T-helper 1 cell treated with Interleukin-12 subunit alpha and Interleukin-12 subunit beta and Interleukin-4 antibody, amounts not matched to agents 30 μg/mL and 1 μg/mL, for 36 hours (primary cell): ENCODE measurements at regions not wholly inside any gene's neighbourhood (a gene's known extent, or its start where the extent isn't known, plus 50 kb on each side); places are given as distances from the start of the nearest gene placed in this dataset.

ENCODE experiments used
- H3K27ac Mint-ChIP-seq: one replicate; pipeline ENCODE4 v1.8.0; 2021; ENCODE audit warnings: mild to moderate bottlenecking, mixed read lengths
- H3K27me3 Mint-ChIP-seq: one replicate; pipeline ENCODE4 v1.8.0; 2021; ENCODE audit warnings: low read depth, mixed read lengths
- H3K36me3 Mint-ChIP-seq: one replicate; pipeline ENCODE4 v1.8.0; 2021; ENCODE audit warnings: low read depth, mixed read lengths
- H3K4me1 Mint-ChIP-seq: one replicate; pipeline ENCODE4 v1.8.0; 2021; ENCODE audit warnings: low read depth, mixed read lengths
- H3K4me3 Mint-ChIP-seq: one replicate; pipeline ENCODE4 v1.8.0; 2021; ENCODE audit warnings: mild to moderate bottlenecking, moderate library complexity, mixed read lengths
- H3K9me3 Mint-ChIP-seq: one replicate; pipeline ENCODE4 v1.8.0; 2021; ENCODE audit warnings: mixed read lengths

- no peak overlapping the region for H3K4me3 Mint-ChIP-seq
- no peaks in the 10 kb centered on the region for H3K27me3 Mint-ChIP-seq
- peak overlapping the region; percentile 66 for H3K27ac Mint-ChIP-seq
- H3K4me1 Mint-ChIP-seq, result peaks cover 49% of the 10 kb centered on the region
- H3K36me3 Mint-ChIP-seq, result peaks cover 5% of the 10 kb centered on the region
- peaks cover 9% of the 10 kb centered on the region for H3K9me3 Mint-ChIP-seq
These were observed 464.1 kb upstream of the CBLB start for GRCh38 chr3:106332884-106333283.

DNA sequence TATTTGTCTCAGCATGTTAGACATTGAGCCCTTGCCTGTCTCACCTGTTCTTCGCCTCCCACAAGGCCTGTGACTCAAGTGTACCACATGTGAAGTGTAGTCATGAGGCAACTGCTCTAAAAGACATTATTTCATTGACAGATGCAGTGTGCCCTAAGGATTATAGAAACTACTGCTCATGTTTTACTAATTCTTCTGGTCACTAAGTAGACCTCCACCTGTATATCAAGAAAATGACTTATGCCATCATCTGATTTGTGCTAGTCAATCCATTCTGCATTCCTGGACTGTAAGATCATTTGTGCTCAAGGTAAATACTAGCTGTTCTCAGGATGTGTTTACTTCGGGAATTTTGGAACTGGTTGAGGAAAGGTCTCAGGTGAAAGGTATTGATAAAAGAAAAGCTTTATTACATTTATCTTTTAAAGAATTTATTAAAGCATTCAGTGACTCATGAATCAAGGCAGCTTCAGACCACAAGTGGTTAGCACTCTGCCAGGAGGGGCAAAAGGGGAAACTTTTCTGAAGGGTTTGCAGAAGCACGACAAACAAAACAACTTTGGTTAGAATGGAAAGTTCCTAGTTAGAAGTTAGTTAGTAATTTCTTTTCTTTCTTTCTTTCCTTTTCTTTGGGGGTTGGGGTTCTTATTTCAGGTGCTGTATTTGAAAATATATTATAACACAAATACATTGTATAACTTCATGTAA lies 465.3 kb upstream of the CBLB start:
- H3K4me1 Mint-ChIP-seq, result peaks cover 59% of the 10 kb centered on the region
- H3K9me3 Mint-ChIP-seq, result peaks cover 12% of the 10 kb centered on the region
- no peaks in the 10 kb centered on the region for H3K27me3 Mint-ChIP-seq
- peak overlapping the region; percentile 71 for H3K4me3 Mint-ChIP-seq
- H3K27ac Mint-ChIP-seq, result peak overlapping the region; percentile 84
- peaks cover 5% of the 10 kb centered on the region for H3K36me3 Mint-ChIP-seq

DNA sequence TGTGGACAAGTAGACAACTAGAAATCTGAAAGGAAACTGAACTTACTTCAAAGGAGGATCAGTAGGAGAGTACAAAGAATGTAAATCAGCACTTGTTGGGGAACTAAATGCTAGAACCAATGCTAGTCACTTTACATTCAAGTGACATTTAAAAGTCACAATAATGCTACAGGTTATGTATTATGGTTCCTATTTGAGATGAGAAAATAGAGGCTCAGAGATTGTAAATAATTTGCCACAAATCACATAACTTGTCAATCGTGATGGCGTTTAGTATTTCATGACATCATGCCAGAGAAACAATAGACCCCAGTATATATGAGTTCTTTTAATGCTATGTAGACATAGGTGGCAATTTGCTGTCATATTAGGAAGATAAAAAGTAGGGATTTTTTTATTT lies 467.8 kb upstream of the CBLB start:
- peak overlapping the region; percentile 59 for H3K27ac Mint-ChIP-seq
- peaks cover 12% of the 10 kb centered on the region for H3K9me3 Mint-ChIP-seq
- no peak overlapping the region for H3K4me3 Mint-ChIP-seq
- H3K36me3 Mint-ChIP-seq, result peaks cover 5% of the 10 kb centered on the region
- H3K27me3 Mint-ChIP-seq, result no peaks in the 10 kb centered on the region
- peaks cover 55% of the 10 kb centered on the region for H3K4me1 Mint-ChIP-seq

- peaks cover 50% of the 10 kb centered on the region for H3K4me1 Mint-ChIP-seq
- H3K4me3 Mint-ChIP-seq, result no peak overlapping the region
- peaks cover 12% of the 10 kb centered on the region for H3K9me3 Mint-ChIP-seq
- peaks cover 5% of the 10 kb centered on the region for H3K36me3 Mint-ChIP-seq
- H3K27me3 Mint-ChIP-seq, result no peaks in the 10 kb centered on the region
- H3K27ac Mint-ChIP-seq, result no peak overlapping the region
These were observed 468.3 kb upstream of the CBLB start for GRCh38 chr3:106337116-106337515.

DNA sequence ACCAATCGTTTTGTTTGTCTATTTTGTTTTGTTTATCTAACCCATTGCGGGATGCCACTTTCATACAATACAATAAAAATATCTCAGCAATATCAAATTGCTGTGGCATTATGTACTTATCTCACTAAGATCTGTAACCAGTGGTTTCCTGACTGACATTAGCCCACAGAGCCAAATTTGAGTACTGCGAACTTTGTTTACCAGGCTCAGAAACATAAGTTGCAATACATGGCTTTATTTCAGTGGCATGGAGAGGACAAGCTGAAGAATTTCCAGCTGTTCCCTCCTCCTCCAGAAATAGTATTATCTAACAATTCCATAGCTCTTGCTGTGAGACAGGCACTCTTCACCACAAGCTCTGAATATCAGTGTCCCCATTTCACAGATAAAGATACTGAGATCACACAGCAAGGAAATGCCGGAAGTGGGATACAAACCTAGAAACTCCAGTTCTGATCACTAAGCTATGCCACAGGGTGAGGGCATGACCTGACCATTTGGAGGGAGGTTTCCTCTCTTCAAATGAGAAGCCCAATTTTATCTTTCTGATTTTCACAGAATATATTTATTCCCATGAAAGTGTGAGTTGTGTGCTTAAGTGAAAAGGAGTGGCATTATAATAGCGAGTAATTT lies 469.9 kb upstream of the CBLB start:
- no peak overlapping the region for H3K4me3 Mint-ChIP-seq
- peak overlapping the region; percentile 18 for H3K27ac Mint-ChIP-seq
- H3K4me1 Mint-ChIP-seq, result peaks cover 38% of the 10 kb centered on the region

GRCh38 chr3:106339551-106339950 lies 470.7 kb upstream of the CBLB start:
- Mint-ChIP-seq H3K27ac (no peak overlapping the region), H3K27me3 (no peaks in the 10 kb centered on the region), H3K4me1 (peaks cover 31% of the 10 kb centered on the region), H3K4me3 (no peak overlapping the region), H3K9me3 (peaks cover 12% of the 10 kb centered on the region), H3K36me3 (peaks cover 5% of the 10 kb centered on the region)

More for the DNA sequence above, 469.9 kb upstream of the CBLB start:
- Mint-ChIP-seq H3K27me3 (no peaks in the 10 kb centered on the region), H3K36me3 (peaks cover 5% of the 10 kb centered on the region), H3K9me3 (peaks cover 12% of the 10 kb centered on the region)

DNA sequence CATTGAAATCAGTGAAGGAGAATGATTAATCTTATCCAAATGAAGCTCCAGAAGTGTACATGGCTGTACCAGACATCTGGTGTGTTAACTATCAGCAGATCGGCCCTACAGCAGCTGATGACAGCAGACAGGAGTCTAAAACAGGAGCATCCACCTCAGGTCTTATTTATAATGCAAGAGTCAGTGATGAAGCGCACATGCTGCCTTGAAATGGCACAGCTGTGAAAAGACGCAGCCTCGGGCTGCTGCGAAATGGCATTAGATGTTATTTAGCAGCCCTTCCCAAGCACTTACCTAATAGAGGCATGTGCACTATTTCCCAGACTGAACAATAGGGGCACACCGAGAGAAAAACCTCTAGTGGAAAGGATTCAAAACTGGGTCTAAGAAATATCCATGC lies 472.3 kb upstream of the CBLB start:
- Mint-ChIP-seq H3K27me3 (no peaks in the 10 kb centered on the region), H3K27ac (no peak overlapping the region), H3K4me3 (no peak overlapping the region), H3K9me3 (peaks cover 12% of the 10 kb centered on the region), H3K4me1 (peaks cover 21% of the 10 kb centered on the region), H3K36me3 (peaks cover 5% of the 10 kb centered on the region)

GRCh38 chr3:106341586-106342162 lies 472.9 kb upstream of the CBLB start:
- Mint-ChIP-seq H3K36me3 (peaks cover 2% of the 10 kb centered on the region), H3K27me3 (no peaks in the 10 kb centered on the region), H3K9me3 (peaks cover 11% of the 10 kb centered on the region), H3K4me1 (peaks cover 16% of the 10 kb centered on the region), H3K4me3 (no peak overlapping the region), H3K27ac (no peak overlapping the region)

GRCh38 chr3:106342386-106342785 lies 473.6 kb upstream of the CBLB start:
- H3K4me1 Mint-ChIP-seq, result peaks cover 13% of the 10 kb centered on the region
- H3K27ac Mint-ChIP-seq, result no peak overlapping the region
- no peaks in the 10 kb centered on the region for H3K27me3 Mint-ChIP-seq
- H3K36me3 Mint-ChIP-seq, result peaks cover 2% of the 10 kb centered on the region
- peaks cover 10% of the 10 kb centered on the region for H3K9me3 Mint-ChIP-seq
- H3K4me3 Mint-ChIP-seq, result no peak overlapping the region

DNA sequence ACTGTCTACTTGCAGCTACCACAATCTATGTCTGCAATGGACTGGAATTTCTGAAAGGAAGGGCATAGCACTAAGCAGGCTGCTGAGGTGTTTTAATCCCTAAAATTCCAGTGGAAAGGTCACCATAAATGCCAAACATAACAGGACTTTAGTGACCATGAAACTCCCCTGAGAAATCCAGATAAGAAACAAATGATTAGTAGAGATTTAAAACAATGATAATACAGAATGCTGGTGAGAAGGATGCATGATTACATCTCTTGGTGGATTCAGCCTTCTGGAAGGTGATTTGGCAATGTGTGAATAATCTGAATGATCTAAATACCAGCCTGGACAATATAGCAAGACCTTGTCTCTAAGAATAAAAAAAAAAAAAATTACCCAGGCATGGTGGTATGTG lies 475.0 kb upstream of the CBLB start:
- H3K9me3 Mint-ChIP-seq, result peaks cover 4% of the 10 kb centered on the region
- no peak overlapping the region for H3K4me3 Mint-ChIP-seq
- no peaks in the 10 kb centered on the region for H3K27me3 Mint-ChIP-seq
- H3K27ac Mint-ChIP-seq, result no peak overlapping the region
- H3K4me1 Mint-ChIP-seq, result peaks cover 2% of the 10 kb centered on the region
- no peaks in the 10 kb centered on the region for H3K36me3 Mint-ChIP-seq

DNA sequence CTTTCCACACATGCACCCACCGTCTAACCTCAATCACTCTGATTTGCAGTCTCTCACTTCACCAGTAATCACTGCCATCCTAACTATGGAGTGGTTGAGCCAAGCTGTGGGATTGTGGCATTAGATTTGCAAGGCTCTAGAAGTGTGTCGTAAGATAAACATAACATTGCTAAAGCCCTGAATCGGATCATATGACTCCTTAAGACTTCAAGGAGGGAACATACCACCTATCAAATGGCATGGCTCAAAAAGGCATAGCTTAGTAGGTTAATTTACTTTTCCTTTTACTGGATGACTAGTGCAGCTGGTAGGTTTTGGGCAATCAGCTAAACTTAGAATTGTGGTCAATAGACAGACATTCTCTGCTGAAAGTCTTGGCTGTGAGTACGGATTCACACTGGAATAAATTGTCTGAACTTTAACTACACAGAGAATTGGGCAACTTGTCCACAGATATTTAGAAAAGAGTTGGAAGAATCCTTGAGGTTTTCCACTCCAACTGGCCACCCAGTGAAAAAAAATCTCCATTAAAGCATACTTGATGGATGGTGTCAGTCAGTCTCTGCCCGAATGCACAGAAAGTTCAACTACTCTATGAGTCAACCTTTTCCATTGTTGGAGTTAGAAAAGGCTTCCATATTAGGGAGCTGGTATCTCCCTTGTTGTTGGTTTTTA lies 476.7 kb upstream of the CBLB start:
- Mint-ChIP-seq H3K27ac (no peak overlapping the region), H3K36me3 (peaks cover 2% of the 10 kb centered on the region), H3K4me3 (no peak overlapping the region), H3K9me3 (peaks cover 4% of the 10 kb centered on the region), H3K27me3 (no peaks in the 10 kb centered on the region), H3K4me1 (peaks cover 4% of the 10 kb centered on the region)

DNA sequence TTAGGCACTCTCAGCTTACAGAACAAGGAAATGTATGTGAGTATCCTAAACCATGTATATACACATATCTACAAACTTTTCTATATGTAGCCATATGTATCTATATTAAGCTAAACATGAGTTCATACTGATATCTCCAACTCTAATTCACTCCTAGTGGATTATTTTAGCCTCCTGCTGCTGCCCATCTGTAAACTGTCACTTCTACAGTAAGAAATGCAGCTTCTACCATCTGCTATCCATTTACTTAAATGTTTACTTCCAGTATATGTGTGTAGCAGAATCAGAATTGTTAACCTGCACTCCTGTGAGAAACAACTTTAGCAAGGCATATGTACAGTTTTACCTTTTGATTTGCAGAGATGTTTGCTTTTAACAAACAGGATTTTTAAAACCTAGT lies 478.5 kb upstream of the CBLB start:
- H3K36me3 Mint-ChIP-seq, result peaks cover 4% of the 10 kb centered on the region

DNA sequence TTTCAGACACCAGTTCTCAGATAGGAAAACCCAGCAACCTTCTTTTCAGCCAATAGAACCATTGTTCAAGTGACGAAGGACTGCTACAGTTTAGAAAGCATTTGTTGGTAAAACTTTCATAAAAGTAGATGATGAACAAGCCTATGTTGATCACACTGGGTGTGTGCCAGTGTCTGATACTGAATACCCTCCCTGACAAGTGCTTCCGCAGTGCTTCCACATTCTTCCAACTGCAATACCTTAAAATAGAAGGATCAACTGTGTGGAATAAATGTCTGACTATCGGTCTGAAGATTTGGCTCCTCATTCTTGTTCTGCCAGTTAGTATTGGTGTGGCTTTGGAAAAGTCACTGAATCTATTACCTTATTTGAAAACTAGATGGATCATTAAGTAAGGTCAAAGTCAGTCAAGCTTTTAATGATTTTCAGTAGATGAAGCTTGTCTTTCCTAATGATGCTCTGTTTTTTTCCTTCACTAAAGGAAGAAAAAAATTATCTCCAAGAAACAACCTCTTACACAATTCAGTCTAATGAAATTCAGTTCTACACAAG lies 479.4 kb upstream of the CBLB start:
- Mint-ChIP-seq H3K4me1 (peaks cover 5% of the 10 kb centered on the region), H3K9me3 (peaks cover 16% of the 10 kb centered on the region), H3K36me3 (peaks cover 7% of the 10 kb centered on the region), H3K27ac (no peak overlapping the region), H3K27me3 (no peaks in the 10 kb centered on the region), H3K4me3 (no peak overlapping the region)

More for the DNA sequence above, 478.5 kb upstream of the CBLB start:
- H3K27me3 Mint-ChIP-seq, result no peaks in the 10 kb centered on the region
- H3K9me3 Mint-ChIP-seq, result peaks cover 9% of the 10 kb centered on the region
- H3K27ac Mint-ChIP-seq, result no peak overlapping the region
- peaks cover 5% of the 10 kb centered on the region for H3K4me1 Mint-ChIP-seq
- H3K4me3 Mint-ChIP-seq, result no peak overlapping the region

GRCh38 chr3:106349191-106349881 lies 480.5 kb upstream of the CBLB start:
- H3K27ac Mint-ChIP-seq, result no peak overlapping the region

More at GRCh38 chr3:106349191-106349881, 480.5 kb upstream of the CBLB start:
- H3K9me3 Mint-ChIP-seq, result peaks cover 25% of the 10 kb centered on the region
- H3K4me1 Mint-ChIP-seq, result peaks cover 5% of the 10 kb centered on the region
- peaks cover 7% of the 10 kb centered on the region for H3K36me3 Mint-ChIP-seq
- no peak overlapping the region for H3K4me3 Mint-ChIP-seq
- H3K27me3 Mint-ChIP-seq, result no peaks in the 10 kb centered on the region
